HG03558 (cell line): ENCODE measurements at regions not wholly inside any gene's neighbourhood (a gene's known extent, or its start where the extent isn't known, plus 50 kb on each side); places are given as distances from the start of the nearest gene placed in this dataset.

Experiments used
- ATAC-seq: cut with Tn5 transposase; IDR thresholded peaks from one replicate; pipeline ENCODE4 v1.9.1; 2021; ENCODE audit warnings: moderate number of reproducible peaks; ENCODE audit not compliant: unreplicated experiment; ENCODE audit errors: extremely low read depth

- ATAC-seq, result no peak
These were observed 70.9 kb upstream of the TPRG1 start for GRCh38 chr3:189100866-189101265.

GRCh38 chr3:189101594-189101993, 70.2 kb upstream of the TPRG1 start:
- ATAC-seq, result no peak

- no peak for ATAC-seq
These were observed 68.6 kb upstream of the TPRG1 start for GRCh38 chr3:189103208-189103607.

- no peak for ATAC-seq
These were observed 63.7 kb upstream of the TPRG1 start for GRCh38 chr3:189108067-189108466.

DNA sequence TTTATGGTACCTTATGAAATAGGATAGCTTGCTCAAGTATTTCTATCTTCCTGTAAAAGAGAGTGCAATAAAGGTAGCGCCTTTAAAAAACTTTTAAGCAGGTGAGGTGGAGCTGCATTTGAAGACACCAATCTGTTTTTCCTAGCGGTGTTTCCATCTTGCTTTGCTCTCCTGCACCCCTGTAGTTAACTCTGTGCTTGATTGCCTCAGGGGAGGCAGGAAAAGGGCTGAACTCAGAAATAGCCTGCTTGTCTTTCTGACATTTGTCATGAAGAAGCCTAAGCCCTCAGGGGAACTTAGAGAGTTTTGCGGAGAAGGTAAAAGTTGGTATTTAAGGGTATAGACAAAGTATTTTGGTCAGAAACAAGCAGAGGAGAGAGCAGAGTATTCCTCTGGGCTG, 63.0 kb upstream of the TPRG1 start:
- ATAC-seq, result no peak

DNA sequence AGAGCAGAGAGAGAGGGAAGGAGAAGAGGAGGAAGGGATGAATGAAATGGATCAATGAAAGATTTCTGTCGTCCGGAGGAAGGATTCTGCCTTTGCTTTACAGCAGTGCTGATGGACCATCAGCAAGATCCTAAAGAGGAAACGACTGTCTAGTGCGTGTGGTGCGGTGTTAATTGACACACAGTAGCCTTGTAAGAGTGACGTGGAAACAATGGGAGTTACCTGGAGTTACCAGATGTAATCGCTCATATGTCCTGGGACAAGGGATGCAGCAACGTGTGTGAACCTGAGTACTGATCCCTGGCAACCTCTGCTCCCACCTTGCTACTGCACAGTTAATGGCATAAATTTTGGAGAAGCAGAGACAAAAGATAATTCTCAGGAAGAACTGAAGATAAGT, 62.6 kb upstream of the TPRG1 start:
- ATAC-seq, result no peak

DNA sequence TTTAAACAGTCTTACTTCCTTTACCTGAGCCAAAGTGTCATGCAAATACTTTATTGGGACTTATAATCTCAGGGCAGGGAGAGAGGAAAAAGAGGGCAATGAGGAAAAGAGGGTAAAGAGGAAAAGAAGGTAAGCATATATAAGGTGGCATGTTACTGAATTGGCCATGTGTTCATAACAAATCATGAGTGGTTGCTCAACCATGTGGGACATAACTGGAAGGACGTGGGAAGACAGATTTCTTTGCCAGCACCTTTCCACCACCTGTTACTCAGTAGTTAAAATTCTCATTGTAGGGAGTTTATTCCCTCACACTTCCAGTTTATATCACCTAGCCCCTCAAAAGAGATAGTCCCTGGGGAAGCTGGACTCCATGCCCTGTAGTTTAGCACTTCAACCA, 54.7 kb upstream of the TPRG1 start:
- ATAC-seq, result no peak

GRCh38 chr3:189118896-189119295, 52.9 kb upstream of the TPRG1 start:
- no peak for ATAC-seq

- no peak for ATAC-seq
These were observed 51.8 kb upstream of the TPRG1 start for GRCh38 chr3:189119950-189120349.

DNA sequence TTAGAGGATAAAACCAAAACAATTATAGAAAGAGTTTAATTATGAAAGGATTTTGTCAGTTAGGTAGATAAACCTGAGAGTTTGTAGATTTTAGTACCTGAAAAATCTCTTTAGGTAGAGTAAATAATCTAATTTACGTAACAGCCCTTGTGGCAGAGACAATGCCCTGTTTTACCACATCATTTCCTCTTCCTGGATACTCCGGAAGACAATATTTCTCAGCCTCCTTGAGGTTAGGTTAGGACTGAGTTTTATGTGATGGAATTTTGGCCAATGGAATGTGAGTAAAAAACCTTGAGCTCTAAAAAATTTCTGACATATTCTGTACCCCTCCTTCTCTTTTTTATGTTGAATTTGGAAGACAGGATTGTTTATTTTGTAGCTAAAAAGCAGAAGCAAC, 50.7 kb upstream of the TPRG1 start:
- ATAC-seq, result no peak
